Ishikawa (cell line): ENCODE measurements at regions not wholly inside any gene's neighbourhood (a gene's known extent, or its start where the extent isn't known, plus 50 kb on each side); places are given as distances from the start of the nearest gene placed in this dataset.

Experiments
- CEBPB ChIP-seq: IDR thresholded peaks from 2 replicates; pipeline ENCODE4 v1.6.1; 2012
- CREB1 ChIP-seq: IDR thresholded peaks from 2 replicates; pipeline ENCODE4 v1.6.1; 2012; ENCODE audit warnings: low read depth
- EGR1 ChIP-seq: IDR thresholded peaks from 2 replicates; pipeline ENCODE4 v1.6.1; 2012
- EP300 ChIP-seq: IDR thresholded peaks from 2 replicates; pipeline ENCODE4 v1.6.1; 2012; ENCODE audit warnings: borderline replicate concordance
- FOXM1 ChIP-seq: IDR thresholded peaks from 2 replicates; pipeline ENCODE4 v1.6.1; 2012; ENCODE audit warnings: low read depth, borderline replicate concordance
- MAX ChIP-seq: IDR thresholded peaks from 2 replicates; pipeline ENCODE4 v1.6.1; 2012
- NFIC ChIP-seq: IDR thresholded peaks from 2 replicates; pipeline ENCODE4 v1.6.1; 2012
- RAD21 ChIP-seq: IDR thresholded peaks from 2 replicates; pipeline ENCODE4 v1.6.1; 2012; ENCODE audit warnings: low read depth
- REST ChIP-seq: IDR thresholded peaks from 2 replicates; pipeline ENCODE4 v1.6.1; 2012; ENCODE audit warnings: low read depth, mild to moderate bottlenecking
- TAF1 ChIP-seq: IDR thresholded peaks from 2 replicates; pipeline ENCODE4 v1.6.1; 2012; ENCODE audit warnings: low read depth, mild to moderate bottlenecking
- TCF12 ChIP-seq: IDR thresholded peaks from 2 replicates; pipeline ENCODE4 v1.6.1; 2012; ENCODE audit warnings: low read depth
- TEAD4 ChIP-seq: IDR thresholded peaks from 2 replicates; pipeline ENCODE4 v1.6.1; 2012
- USF1 ChIP-seq: IDR thresholded peaks from 2 replicates; pipeline ENCODE4 v1.6.1; 2012
- YY1 ChIP-seq: IDR thresholded peaks from 2 replicates; pipeline ENCODE4 v1.6.1; 2012; ENCODE audit warnings: low read depth
- ZBTB7A ChIP-seq: IDR thresholded peaks from 2 replicates; pipeline ENCODE4 v1.6.1; 2012; ENCODE audit warnings: low read depth

GRCh38 chr9:29209748-29210291, 1636.5 kb upstream of the C9orf72 start:
- TF ChIP-seq REST (no peak), TCF12 (no peak), ZBTB7A (no peak), CREB1 (no peak), CEBPB (no peak), TAF1 (no peak), MAX (no peak), EP300 (no peak), TEAD4 (no peak), FOXM1 (no peak), YY1 (no peak), EGR1 (no peak), NFIC (no peak), RAD21 (no peak), USF1 (no peak)

- TF ChIP-seq CREB1 = no peak
- no peak for TF ChIP-seq TAF1
- no peak for TF ChIP-seq YY1
- TF ChIP-seq ZBTB7A = no peak
- TF ChIP-seq FOXM1 = no peak
- no peak for TF ChIP-seq USF1
These were observed 1637.8 kb upstream of the C9orf72 start for GRCh38 chr9:29211003-29211579.

GRCh38 chr9:29211580-29212396, 1638.5 kb upstream of the C9orf72 start:
- TF ChIP-seq TCF12 (no peak), EP300 (no peak), ZBTB7A (peak; percentile 79; the same call in 1 of the 2 replicates), RAD21 (peak; percentile 35; the same call in 1 of the 2 replicates)

GRCh38 chr9:29212397-29213387, 1639.4 kb upstream of the C9orf72 start:
- TF ChIP-seq RAD21 (no peak), REST (no peak), FOXM1 (no peak), NFIC (no peak), TEAD4 (no peak), TCF12 (no peak; the same call in 1 of the 2 replicates), CREB1 (no peak), CEBPB (no peak), YY1 (no peak), MAX (no peak), TAF1 (no peak), EP300 (no peak), USF1 (no peak), EGR1 (no peak), ZBTB7A (no peak)
